Parathyroid adenoma (tissue), 2 donors: ENCODE measurements at regions not wholly inside any gene's neighbourhood (a gene's known extent, or its start where the extent isn't known, plus 50 kb on each side); places are given as distances from the start of the nearest gene placed in this dataset.

Experiments
- H2AFZ ChIP-seq: fragments of 300-600 bp; sonication (generic); one replicate; pipeline ENCODE4 v1.7.0; 2017; ENCODE audit warnings: antibody characterized with exemption, mild to moderate bottlenecking
- H3K27ac ChIP-seq: fragments of 300-600 bp; sonication (generic); one replicate; pipeline ENCODE4 v1.7.0; 2017
- H3K27me3 ChIP-seq: fragments of 300-600 bp; sonication (generic); one replicate; pipeline ENCODE4 v1.7.0; 2017; ENCODE audit warnings: low read length; ENCODE audit not compliant: control insufficient read depth, insufficient read depth
- H3K36me3 ChIP-seq: fragments of 300-600 bp; sonication (generic); one replicate; pipeline ENCODE4 v1.7.0; 2017; ENCODE audit warnings: low read length; ENCODE audit not compliant: control insufficient read depth, insufficient read depth
- H3K4me1 ChIP-seq: fragments of 300-600 bp; sonication (generic); one replicate; pipeline ENCODE4 v1.7.0; 2017; ENCODE audit warnings: control low read depth
- H3K4me2 ChIP-seq: fragments of 300-600 bp; sonication (generic); one replicate; pipeline ENCODE4 v1.7.0; 2017; ENCODE audit warnings: low read length
- H3K4me3 ChIP-seq: fragments of 300-600 bp; sonication (generic); one replicate; pipeline ENCODE4 v1.7.0; 2017; ENCODE audit warnings: low read depth, low read length
- H3K79me2 ChIP-seq: fragments of 300-600 bp; sonication (generic); one replicate; pipeline ENCODE4 v1.7.0; 2017; ENCODE audit warnings: control low read depth
- H3K9ac ChIP-seq: fragments of 300-600 bp; sonication (generic); one replicate; pipeline ENCODE4 v1.7.0; 2017; ENCODE audit warnings: mild to moderate bottlenecking
- H3K9me3 ChIP-seq: fragments of 300-600 bp; sonication (generic); one replicate; pipeline ENCODE4 v1.7.0; 2017; ENCODE audit warnings: low read length; ENCODE audit not compliant: control insufficient read depth
- CTCF ChIP-seq: fragments of 300-600 bp; sonication (generic); IDR thresholded peaks from one replicate; pipeline ENCODE4 v1.7.0; 2017; ENCODE audit warnings: antibody characterized with exemption, mild to moderate bottlenecking
- donor health status: primary hyperparathyroidism.

GRCh38 chr9:18255158-18255629 lies 218.8 kb upstream of the ADAMTSL1 start:
- H3K9ac ChIP-seq = no peak overlapping the region
- H3K4me3 ChIP-seq = no peak overlapping the region
- H3K27ac ChIP-seq = peak overlapping the region; percentile 75
- H3K79me2 ChIP-seq = no peaks in the 10 kb centered on the region
- H2AFZ ChIP-seq = no peak overlapping the region
- no peak overlapping the region for H3K4me2 ChIP-seq
- no peaks in the 10 kb centered on the region for H3K27me3 ChIP-seq
- peak; percentile 88 for TF ChIP-seq CTCF
- H3K36me3 ChIP-seq = no peaks in the 10 kb centered on the region
- H3K4me1 ChIP-seq = peaks cover 8% of the 10 kb centered on the region
- H3K9me3 ChIP-seq = no peaks in the 10 kb centered on the region

GRCh38 chr9:18255747-18256146 lies 218.2 kb upstream of the ADAMTSL1 start:
- Histone ChIP-seq H3K9me3 (no peaks in the 10 kb centered on the region), H3K9ac (no peak overlapping the region), H3K4me3 (no peak overlapping the region)

GRCh38 chr9:18256568-18256967 lies 217.4 kb upstream of the ADAMTSL1 start:
- no peak for TF ChIP-seq CTCF

More at GRCh38 chr9:18255747-18256146, 218.2 kb upstream of the ADAMTSL1 start:
- no peak for TF ChIP-seq CTCF
- Histone ChIP-seq H3K27ac (peak overlapping the region; percentile 75), H3K4me2 (no peak overlapping the region), H3K27me3 (no peaks in the 10 kb centered on the region), H2AFZ (no peak overlapping the region), H3K36me3 (no peaks in the 10 kb centered on the region), H3K79me2 (no peaks in the 10 kb centered on the region), H3K4me1 (peaks cover 8% of the 10 kb centered on the region)

DNA sequence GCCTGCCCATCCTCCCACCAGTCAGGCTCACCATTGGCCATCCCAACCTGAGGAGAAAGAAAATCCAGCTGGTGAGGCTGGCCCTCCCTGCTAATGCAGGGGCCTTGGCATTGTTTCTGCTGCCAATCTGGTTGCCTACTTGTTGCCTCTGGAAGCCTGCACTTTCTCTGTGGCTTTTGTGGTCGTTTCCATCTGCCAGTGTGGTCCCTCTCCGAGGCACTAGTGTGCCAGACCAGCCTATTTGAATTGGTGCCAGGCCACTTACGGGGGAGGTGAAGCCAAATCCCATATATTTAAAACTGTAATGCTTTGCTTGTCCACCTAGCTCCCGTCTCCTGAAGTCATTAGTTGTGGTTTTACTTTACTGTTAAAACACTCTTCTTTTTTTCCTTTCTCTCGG lies 213.4 kb upstream of the ADAMTSL1 start:
- no peaks in the 10 kb centered on the region for H3K9me3 ChIP-seq
- H3K4me2 ChIP-seq = no peak overlapping the region
- no peak overlapping the region for H2AFZ ChIP-seq
- no peak overlapping the region for H3K27ac ChIP-seq
- H3K27me3 ChIP-seq = no peaks in the 10 kb centered on the region
- TF ChIP-seq CTCF = no peak
- H3K79me2 ChIP-seq = no peaks in the 10 kb centered on the region
- H3K36me3 ChIP-seq = no peaks in the 10 kb centered on the region
- H3K9ac ChIP-seq = no peak overlapping the region
- H3K4me1 ChIP-seq = peaks cover 8% of the 10 kb centered on the region
- H3K4me3 ChIP-seq = no peak overlapping the region

More at GRCh38 chr9:18256568-18256967, 217.4 kb upstream of the ADAMTSL1 start:
- Histone ChIP-seq H3K4me2 (no peak overlapping the region), H2AFZ (no peak overlapping the region), H3K4me3 (no peak overlapping the region), H3K79me2 (no peaks in the 10 kb centered on the region), H3K9me3 (no peaks in the 10 kb centered on the region), H3K9ac (no peak overlapping the region), H3K27ac (peak overlapping the region; percentile 75), H3K36me3 (no peaks in the 10 kb centered on the region), H3K4me1 (peaks cover 8% of the 10 kb centered on the region), H3K27me3 (no peaks in the 10 kb centered on the region)

DNA sequence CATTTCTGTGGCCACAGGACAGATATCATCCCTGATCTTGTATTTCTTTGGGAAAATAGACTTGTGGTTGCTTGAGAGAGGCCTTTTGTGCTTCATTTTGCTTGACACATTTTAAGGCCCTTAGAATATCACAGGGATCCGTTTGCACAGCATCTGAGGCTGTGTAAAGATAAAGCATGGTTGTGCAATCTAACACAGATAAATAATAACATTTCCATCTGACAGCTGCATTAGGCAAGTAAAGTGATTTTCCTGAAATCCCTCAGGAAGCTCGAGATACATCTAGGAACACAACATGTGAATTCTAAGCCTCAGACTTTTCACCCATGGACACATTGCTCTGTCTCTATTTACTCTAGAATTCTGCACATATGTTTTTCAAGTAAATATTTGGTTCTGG lies 212.8 kb upstream of the ADAMTSL1 start:
- Histone ChIP-seq H3K79me2 (no peaks in the 10 kb centered on the region), H3K4me2 (no peak overlapping the region), H3K9ac (no peak overlapping the region), H3K4me1 (peaks cover 5% of the 10 kb centered on the region), H3K9me3 (no peaks in the 10 kb centered on the region), H3K27ac (no peak overlapping the region), H2AFZ (no peak overlapping the region), H3K36me3 (no peaks in the 10 kb centered on the region), H3K27me3 (no peaks in the 10 kb centered on the region), H3K4me3 (no peak overlapping the region)
- TF ChIP-seq CTCF = no peak
